HCT116 (cell line): ENCODE measurements at regions not wholly inside any gene's neighbourhood (a gene's known extent, or its start where the extent isn't known, plus 50 kb on each side); places are given as distances from the start of the nearest gene placed in this dataset.

Source experiments
- ATAC-seq: fragments of 200-7000 bp; cut with Tn5 transposase; 2 replicates; pipeline ENCODE4 v1.9.1; 2020; ENCODE audit warnings: mild to moderate bottlenecking, moderate library complexity
- BruUV-seq: library from RNA; stranded (reverse); fragments of 400-500 nt; replicated peaks from 2 replicates; lab custom pipeline; 2021; lab: Mats Ljungman, UMichigan
- CTCF ChIA-PET: fragments of 300-600 bp; sonication (Branson Sonifier 250); formaldehyde crosslinking; loops from one replicate; lab custom pipeline; 2021; ENCODE audit warnings: antibody characterized with exemption; lab: Charles Lee
- POLR2A ChIA-PET: fragments of 300-600, 350-600 bp; sonication (Branson Sonifier 250); formaldehyde crosslinking; loops from one replicate; lab custom pipeline; 2021; ENCODE audit warnings: antibody characterized with exemption; lab: Charles Lee
- RAD21 ChIA-PET, 2 experiments: fragments of 300-600 bp; sonication (Branson Sonifier 250); formaldehyde crosslinking; loops; one replicate each; lab custom pipeline; 2023; ENCODE audit warnings: low total read pairs in 2 of 2; ENCODE audit not compliant: uncharacterized antibody in 2 of 2, unreplicated experiment in 2 of 2, low non-redundant PET in 1 of 2; lab: Charles Lee
- DNase-seq: peaks from one replicate; pipeline ENCODE4 v3.0.0-alpha.2; 2010; ENCODE audit warnings: low read depth, low spot score
- H2AFZ ChIP-seq: fragments of 200-600 bp; shearing (Covaris generic), sonication (generic); 2 replicates; pipeline ENCODE4 v1.6.1; 2017; ENCODE audit warnings: low read depth, mixed run types, mixed read lengths, antibody characterized with exemption, low read length; ENCODE audit not compliant: poor library complexity, severe bottlenecking
- H3K27ac ChIP-seq: 2 replicates; pipeline ENCODE4 v1.5.1; 2012; ENCODE audit warnings: low read depth, low read length
- H3K27me3 ChIP-seq: fragments of 200-600 bp; sonication (generic); 2 replicates; pipeline ENCODE4 v1.6.1; 2016; ENCODE audit warnings: mixed run types, low read length, mixed read lengths; ENCODE audit not compliant: insufficient read depth
- H3K36me3 ChIP-seq, 2 experiments: fragments of 200-500 bp in 1 of 2; fragments of 200-600 bp in 1 of 2; sonication (Bioruptor generic) in 1 of 2; sonication (generic) in 1 of 2; 2 replicates each; pipeline versions ENCODE4 v1.5.1 to v1.6.1; 2014 to 2016; ENCODE audit warnings: low read length in 2 of 2, inconsistent platforms in 1 of 2, mixed read lengths in 1 of 2, mixed run types in 1 of 2; ENCODE audit not compliant: insufficient read depth in 2 of 2, control insufficient read depth in 1 of 2
- H3K4me1 ChIP-seq, 2 experiments: fragments of 200-600 bp in 1 of 2; sonication (generic) in 1 of 2; 2 replicates each; pipeline versions ENCODE4 v1.5.1 to v1.6.1; 2012 to 2017; ENCODE audit warnings: low read length in 2 of 2, inconsistent platforms in 1 of 2, mild to moderate bottlenecking in 1 of 2, mixed read lengths in 1 of 2, mixed run types in 1 of 2, moderate library complexity in 1 of 2; ENCODE audit not compliant: insufficient read depth in 2 of 2, control insufficient read depth in 1 of 2
- H3K4me2 ChIP-seq: fragments of 200-600 bp; sonication (generic); 2 replicates; pipeline ENCODE4 v1.6.1; 2017; ENCODE audit warnings: mixed run types, low read length, mixed read lengths
- H3K4me3 ChIP-seq, 2 experiments: fragments of 200-600 bp in 1 of 2; sonication (generic) in 1 of 2; replicated peaks in 1 of 2; 2 replicates each; pipeline ENCODE4 v1.5.1; 2011 to 2016; ENCODE audit warnings: low read length in 2 of 2, control low read depth in 1 of 2, low read depth in 1 of 2, mild to moderate bottlenecking in 1 of 2, mixed read lengths in 1 of 2, mixed run types in 1 of 2
- H3K79me2 ChIP-seq: fragments of 200-600 bp; sonication (generic); 2 replicates; pipeline ENCODE4 v1.6.1; 2017; ENCODE audit warnings: mild to moderate bottlenecking, mixed run types, low read length, moderate library complexity, mixed read lengths; ENCODE audit not compliant: insufficient read depth
- H3K9ac ChIP-seq: fragments of 200-600 bp; sonication (generic); 2 replicates; pipeline ENCODE4 v1.6.1; 2016; ENCODE audit warnings: low read length, mixed read lengths
- H3K9me2 ChIP-seq: fragments of 200-600 bp; sonication (generic), shearing (Covaris generic); 2 replicates; pipeline ENCODE4 v1.6.1; 2017; ENCODE audit warnings: mixed run types, mild to moderate bottlenecking, moderate library complexity; ENCODE audit not compliant: insufficient read depth
- H3K9me3 ChIP-seq, 2 experiments: fragments of 200-500 bp in 1 of 2; fragments of 200-600 bp in 1 of 2; sonication (Bioruptor generic) in 1 of 2; sonication (generic) in 1 of 2; 2 replicates each; pipeline ENCODE4 v1.6.1; 2014 to 2017; ENCODE audit warnings: low read length in 2 of 2, mixed read lengths in 2 of 2, inconsistent platforms in 1 of 2, low read depth in 1 of 2, mild to moderate bottlenecking in 1 of 2, mixed run types in 1 of 2, moderate library complexity in 1 of 2; ENCODE audit not compliant: control insufficient read depth in 1 of 2, insufficient read depth in 1 of 2
- H4K20me1 ChIP-seq: fragments of 200-600 bp; sonication (generic), shearing (Covaris generic); 2 replicates; pipeline ENCODE4 v1.6.1; 2017; ENCODE audit warnings: mixed run types, mild to moderate bottlenecking, moderate library complexity; ENCODE audit not compliant: insufficient read depth
- ATF3 ChIP-seq: IDR thresholded peaks from 2 replicates; pipeline ENCODE4 v1.6.1; 2012
- CEBPB ChIP-seq: IDR thresholded peaks from 2 replicates; pipeline ENCODE4 v1.6.1; 2012; ENCODE audit warnings: low read depth
- CTCF ChIP-seq, 3 experiments: fragments of 200-600 bp in 1 of 3; sonication (generic) in 1 of 3; IDR thresholded peaks in 2 of 3; conservative IDR thresholded peaks in 1 of 3; 2 replicates each; pipeline ENCODE4 v1.5.1; 2012 to 2017; ENCODE audit warnings: low read depth in 2 of 3, low read length in 2 of 3, antibody characterized with exemption in 1 of 3, borderline replicate concordance in 1 of 3, control low read depth in 1 of 3, mild to moderate bottlenecking in 1 of 3, mixed read lengths in 1 of 3, mixed run types in 1 of 3, moderate library complexity in 1 of 3; ENCODE audit not compliant: insufficient read depth in 1 of 3
- EGR1 ChIP-seq: IDR thresholded peaks from 2 replicates; pipeline ENCODE4 v1.6.1; 2012; ENCODE audit warnings: low read depth
- ELF1 ChIP-seq: IDR thresholded peaks from 2 replicates; pipeline ENCODE4 v1.6.1; 2012; ENCODE audit warnings: low read depth, borderline replicate concordance
- EZH2 ChIP-seq: fragments of 200-600 bp; sonication (generic); IDR thresholded peaks from 2 replicates; pipeline ENCODE4 v1.6.1; 2017; ENCODE audit warnings: antibody characterized with exemption, mixed run types
- EZH2phosphoT487 ChIP-seq: fragments of 200-600 bp; IDR thresholded peaks from 2 replicates; pipeline ENCODE4 v1.6.1; 2018; ENCODE audit warnings: antibody characterized with exemption, borderline replicate concordance
- JUND ChIP-seq: IDR thresholded peaks from 2 replicates; pipeline ENCODE4 v1.6.1; 2012
- POLR2A ChIP-seq: IDR thresholded peaks from 2 replicates; pipeline ENCODE4 v1.7.0; 2011; ENCODE audit warnings: borderline replicate concordance; ENCODE audit not compliant: insufficient read depth, insufficient read length; ENCODE audit errors: extremely low read depth
- RAD21 ChIP-seq: IDR thresholded peaks from 2 replicates; pipeline ENCODE4 v1.6.1; 2012; ENCODE audit warnings: low read depth, mild to moderate bottlenecking
- SIN3A ChIP-seq: IDR thresholded peaks from 2 replicates; pipeline ENCODE4 v1.6.1; 2012; ENCODE audit warnings: low read depth
- SP1 ChIP-seq: IDR thresholded peaks from 2 replicates; pipeline ENCODE4 v1.6.1; 2012; ENCODE audit warnings: low read depth
- TCF7L2 ChIP-seq: IDR thresholded peaks from 2 replicates; pipeline ENCODE4 v1.7.0; 2011; ENCODE audit warnings: borderline replicate concordance, inconsistent platforms; ENCODE audit not compliant: insufficient read depth, insufficient read length; ENCODE audit errors: extremely low read depth
- YY1 ChIP-seq: IDR thresholded peaks from 2 replicates; pipeline ENCODE4 v1.6.1; 2011; ENCODE audit warnings: low read length, low read depth, moderate library complexity, mild to moderate bottlenecking; ENCODE audit not compliant: insufficient replicate concordance; ENCODE audit errors: extremely low read depth
- ZBTB33 ChIP-seq: IDR thresholded peaks from 2 replicates; pipeline ENCODE4 v1.6.1; 2011; ENCODE audit warnings: mild to moderate bottlenecking, low read length, moderate library complexity; ENCODE audit not compliant: insufficient replicate concordance; ENCODE audit errors: extremely low read depth
- ZFX ChIP-seq: fragments of 450-650 bp; IDR thresholded peaks from 2 replicates; pipeline ENCODE4 v1.6.1; 2017
- ZNF274 ChIP-seq: fragments of 200-500 bp; sonication (Bioruptor generic); IDR thresholded peaks from 2 replicates; pipeline ENCODE4 v1.6.1; 2014; ENCODE audit warnings: mild to moderate bottlenecking, low read depth, low read length, inconsistent platforms
- intact Hi-C: fragments of 100-400 bp; cut with micrococcal nuclease; formaldehyde crosslinking; loops from 2 replicates; pipeline ENCODE4 v1.10.0; 2022

- no peaks in the 10 kb centered on the region for H3K9me3 ChIP-seq
- no peak overlapping the region for H2AFZ ChIP-seq
- no peak for DNase-seq
- no peaks in the 10 kb centered on the region for H3K27me3 ChIP-seq
- H3K9me2 ChIP-seq: no peaks in the 10 kb centered on the region
- POLR2A ChIA-PET: no interaction called here
- H3K9ac ChIP-seq: no peak overlapping the region
- TF ChIP-seq SIN3A (no peak), ELF1 (no peak), EZH2phosphoT487 (no peak), ATF3 (no peak), EZH2 (no peak), JUND (no peak), YY1 (no peak), SP1 (no peak), TCF7L2 (no peak), EGR1 (no peak), ZNF274 (no peak)
- RAD21 ChIA-PET: no interaction called here
- H3K4me1 ChIP-seq: peaks cover 0 to 3% of the 10 kb centered on the region in 2 experiments; a peak in 1 of 4 replicates
- no peaks in the 10 kb centered on the region for H3K36me3 ChIP-seq
- CTCF ChIA-PET: no interaction called here
- no TSS peak for BruUV-seq
- no peak overlapping the region for H3K4me2 ChIP-seq
- no peak for ATAC-seq
- no peak overlapping the region for H3K4me3 ChIP-seq
- no peaks in the 10 kb centered on the region for H4K20me1 ChIP-seq
- intact Hi-C loops: no loop called here
- no peaks in the 10 kb centered on the region for H3K79me2 ChIP-seq
- H3K27ac ChIP-seq: no peak overlapping the region
Measured at GRCh38 chr3:174462916-174463315, 396.2 kb upstream of the NAALADL2 start.

- Histone ChIP-seq H3K79me2 (no peaks in the 10 kb centered on the region), H4K20me1 (no peaks in the 10 kb centered on the region), H2AFZ (no peak overlapping the region), H3K9me3 (no peaks in the 10 kb centered on the region), H3K27ac (no peak overlapping the region), H3K9ac (no peak overlapping the region), H3K4me2 (no peak overlapping the region), H3K4me3 (no peak overlapping the region), H3K36me3 (no peaks in the 10 kb centered on the region), H3K4me1 (peaks cover 0 to 3% of the 10 kb centered on the region in 2 experiments; a peak in 1 of 4 replicates), H3K9me2 (no peaks in the 10 kb centered on the region), H3K27me3 (no peaks in the 10 kb centered on the region)
- ATAC-seq: no peak
- POLR2A ChIA-PET: no interaction called here
- no peak for DNase-seq
- no TSS peak for BruUV-seq
- RAD21 ChIA-PET: no interaction called here
- CTCF ChIA-PET: no interaction called here
- intact Hi-C loops: no loop called here
- TF ChIP-seq ATF3: no peak
- TF ChIP-seq RAD21: no peak
- TF ChIP-seq CEBPB: no peak
- TF ChIP-seq POLR2A: no peak
- TF ChIP-seq ELF1: no peak
- no peak for TF ChIP-seq ZBTB33
- TF ChIP-seq CTCF (IDR thresholded peaks at IDR 0.05 in 2 of 3, conservative IDR thresholded peaks at IDR 0.05 in 1 of 3; ENCODE audit: borderline replicate concordance in 1 of 3, insufficient read depth in 1 of 3, low read depth in 2 of 3, low read length in 2 of 3): no peak
- no peak for TF ChIP-seq ZFX
Measured at GRCh38 chr3:174465177-174465576, 394.0 kb upstream of the NAALADL2 start.
